SIG-M5 treated with dmso at 0.1 percent for 504 hours (cell line): ENCODE measurements at regions not wholly inside any gene's neighbourhood (a gene's known extent, or its start where the extent isn't known, plus 50 kb on each side); places are given as distances from the start of the nearest gene placed in this dataset.
A peak's percentile ranks its signal among the peaks of the same experiment; 100 is the strongest.

ENCODE experiments used
- DNase-seq: peaks from one replicate; lab custom pipeline; 2025; ENCODE audit not compliant: unreplicated experiment; lab: John Stamatoyannopoulos, UW

GRCh38 chr5:97542469-97542868 is 359.4 kb upstream of the RIOK2 start:
- DNase-seq: no peak

DNA sequence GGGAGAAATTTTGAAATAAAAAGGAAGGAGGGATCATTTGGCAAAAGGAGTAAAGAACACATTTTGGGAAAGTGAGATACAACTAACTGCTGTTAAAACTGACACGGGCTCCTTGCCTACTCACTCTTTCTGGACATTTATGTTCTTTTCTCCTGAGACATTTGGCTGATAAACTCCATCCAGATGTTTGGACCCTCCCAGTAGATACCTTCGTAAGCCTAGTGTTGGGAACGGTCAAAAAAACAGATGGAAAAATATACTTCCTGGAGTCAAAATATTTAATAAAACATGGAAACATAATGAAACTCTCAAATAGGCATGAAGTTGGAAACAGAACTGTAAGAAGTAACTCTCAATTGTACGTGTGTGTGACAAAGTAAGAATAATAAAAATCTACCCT is 360.1 kb upstream of the RIOK2 start:
- no peak for DNase-seq

- no peak for DNase-seq
These were observed 361.2 kb upstream of the RIOK2 start for GRCh38 chr5:97544240-97544639.

DNA sequence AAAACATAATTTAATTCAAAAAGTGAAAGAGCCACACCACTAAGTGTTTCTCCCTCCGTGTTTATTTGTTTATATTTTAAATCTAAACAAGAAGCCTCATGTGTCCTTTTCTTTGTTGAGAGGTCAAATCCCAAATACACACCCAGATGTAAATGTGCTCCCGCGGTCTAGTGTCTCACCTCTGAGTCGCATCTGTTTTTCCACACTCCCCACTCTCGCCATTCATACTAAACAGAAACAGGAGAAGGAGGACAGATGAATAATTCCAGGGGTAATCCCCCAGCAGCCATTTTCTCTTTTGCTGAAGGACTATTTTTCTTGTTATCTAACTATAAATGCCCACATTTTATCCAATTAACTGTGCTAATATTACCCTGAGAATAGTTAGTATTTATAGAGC is 361.6 kb upstream of the RIOK2 start:
- DNase-seq: no peak

DNA sequence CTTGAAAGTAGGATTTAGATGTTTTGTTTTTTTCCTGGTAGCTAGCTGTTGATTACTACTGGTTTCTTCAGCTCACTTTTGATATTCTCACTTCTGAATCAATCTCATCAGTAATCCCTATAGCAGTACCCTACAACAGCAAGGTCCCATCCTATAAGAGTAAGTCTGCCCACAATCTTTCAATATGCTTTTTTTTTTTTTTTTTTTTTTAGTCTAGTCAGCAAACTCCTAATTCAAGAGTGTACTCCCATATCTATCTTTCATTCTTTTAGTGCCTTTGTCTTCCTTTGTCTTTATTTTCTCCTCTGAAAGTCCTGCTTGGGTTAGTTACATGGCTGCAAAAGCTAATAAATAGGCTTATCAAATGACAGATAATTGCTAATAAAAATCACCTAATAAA is 362.4 kb upstream of the RIOK2 start:
- no peak for DNase-seq

DNA sequence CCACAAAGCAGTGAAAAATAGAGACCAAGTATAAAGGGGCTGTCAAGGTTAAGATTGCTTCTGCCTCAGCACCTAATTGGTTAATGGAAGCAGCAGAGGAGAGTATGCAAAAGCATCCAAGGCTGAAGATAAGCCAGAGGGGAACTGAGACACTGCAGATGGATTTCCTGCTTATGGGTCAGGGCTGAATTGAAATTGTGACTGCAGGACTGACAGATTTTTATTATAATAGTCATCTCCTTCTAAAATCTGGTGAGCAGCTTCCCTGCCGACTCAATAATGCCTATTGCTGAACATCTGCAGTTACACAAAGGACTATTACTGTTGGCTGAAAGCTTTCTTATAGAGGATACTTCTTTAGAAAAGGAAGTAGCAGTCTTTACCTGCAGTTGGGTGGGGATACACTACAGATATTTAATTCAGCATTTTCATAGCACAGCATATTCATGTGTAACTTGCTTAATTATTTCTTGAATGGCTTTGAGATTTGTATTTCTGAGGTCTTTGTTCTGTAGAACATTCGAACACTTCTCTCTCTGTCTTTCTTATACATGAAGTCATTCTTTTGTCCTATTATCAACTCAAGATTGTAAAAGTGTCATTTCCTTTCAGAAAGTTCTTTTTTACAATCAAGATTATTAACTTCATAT is 363.0 kb upstream of the RIOK2 start:
- DNase-seq: no peak

- no peak for DNase-seq
These were observed 364.4 kb upstream of the RIOK2 start for GRCh38 chr5:97547430-97547829.

GRCh38 chr5:97547999-97548738 is 365.1 kb upstream of the RIOK2 start:
- peak; percentile 46 for DNase-seq

- DNase-seq: no peak
These were observed 365.7 kb upstream of the RIOK2 start for GRCh38 chr5:97548739-97549080.

GRCh38 chr5:97549496-97549895 is 366.4 kb upstream of the RIOK2 start:
- no peak for DNase-seq

- DNase-seq: no peak
These were observed 367.1 kb upstream of the RIOK2 start for GRCh38 chr5:97550164-97550563.

- DNase-seq: no peak
These were observed 367.8 kb upstream of the RIOK2 start for GRCh38 chr5:97550818-97551217.

DNA sequence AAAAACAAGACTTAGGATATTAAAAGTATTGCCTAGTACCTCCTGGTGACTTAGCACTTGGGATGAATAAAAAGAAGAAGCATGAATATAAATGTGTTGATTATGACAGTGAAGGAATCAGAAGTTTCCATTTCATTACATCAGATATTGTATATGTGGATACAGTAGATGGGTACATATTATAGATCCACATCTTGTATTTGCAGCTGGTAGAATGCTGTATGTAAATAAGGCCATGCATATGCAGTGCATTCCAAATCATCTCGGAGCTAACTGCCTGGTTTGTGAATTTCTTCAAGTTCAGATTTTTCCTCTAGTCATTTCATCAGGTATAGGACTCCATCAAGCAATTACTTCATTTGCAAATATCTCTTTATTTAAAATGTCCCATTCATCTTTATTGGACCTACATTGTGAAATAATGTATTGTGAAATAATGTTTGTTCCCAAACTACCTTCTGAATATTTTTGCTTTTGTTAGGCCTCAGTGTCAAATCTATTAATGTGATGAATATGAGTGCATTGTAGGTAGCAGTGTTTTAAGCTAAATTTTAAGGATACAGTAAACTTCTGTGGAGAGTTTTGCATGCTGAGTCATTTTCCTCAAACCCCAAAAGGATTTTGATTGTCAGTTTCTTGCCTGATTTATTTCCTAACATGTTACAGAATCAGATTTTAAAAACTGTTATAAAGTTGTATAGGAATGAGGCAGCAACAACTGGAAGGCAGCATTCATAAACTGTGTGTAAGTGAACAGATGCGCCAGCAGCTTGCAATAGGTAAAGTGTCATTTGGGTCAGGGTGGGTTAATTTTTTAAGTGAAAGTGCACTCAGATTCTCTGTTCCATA is 370.8 kb upstream of the RIOK2 start:
- DNase-seq: no peak

DNA sequence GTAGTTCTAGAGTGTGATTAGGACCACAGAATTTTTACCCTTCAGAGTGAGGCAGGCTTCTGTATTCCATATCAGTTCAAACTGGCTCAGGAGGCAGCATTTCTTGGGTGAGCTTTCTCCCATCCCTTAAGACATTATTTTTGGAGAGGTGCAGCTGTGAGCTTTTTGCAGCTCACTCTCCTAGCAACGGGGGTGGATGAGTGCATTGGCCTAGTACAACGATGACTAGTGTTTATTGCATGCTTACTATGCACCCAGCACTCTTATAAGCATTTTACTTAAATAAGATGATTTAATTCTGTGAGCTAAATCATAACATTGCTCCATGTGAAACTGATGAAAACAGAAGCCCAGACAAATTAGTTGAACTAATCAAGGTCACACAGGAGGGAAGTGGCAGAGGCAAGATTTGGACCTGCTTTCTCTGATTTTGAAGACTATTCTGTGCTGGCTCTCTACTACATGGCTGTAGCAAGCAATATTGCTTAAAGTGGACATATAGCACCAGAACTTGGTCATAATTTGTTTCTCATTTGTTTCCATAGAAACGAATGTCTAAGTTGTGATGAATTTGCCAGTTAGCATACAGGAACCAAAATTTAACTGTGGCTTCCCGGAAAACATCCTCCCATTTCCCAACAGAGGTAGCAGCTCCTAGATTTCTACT is 372.1 kb upstream of the RIOK2 start:
- DNase-seq: no peak

GRCh38 chr5:97555644-97555981 is 372.6 kb upstream of the RIOK2 start:
- no peak for DNase-seq

GRCh38 chr5:97559827-97560598 is 377.0 kb upstream of the RIOK2 start:
- DNase-seq: no peak

DNA sequence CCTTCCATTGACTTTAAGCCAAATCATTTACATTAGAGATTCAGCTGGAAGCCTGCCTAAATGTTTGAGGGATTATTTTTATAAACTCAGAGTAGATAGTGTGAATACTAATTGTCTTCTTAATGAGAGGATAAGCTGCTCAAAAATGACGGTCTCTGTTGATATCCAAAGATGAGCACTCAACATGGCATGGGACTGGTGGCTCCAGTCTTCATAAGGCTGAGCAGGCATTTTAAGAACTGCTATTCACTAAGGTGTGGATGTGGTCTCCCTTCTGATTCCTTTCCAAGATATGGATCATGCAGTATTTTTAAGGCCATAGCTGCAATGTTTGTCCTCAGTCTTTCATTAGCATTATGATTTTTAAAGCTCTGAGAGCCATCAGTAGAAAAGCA is 377.5 kb upstream of the RIOK2 start:
- DNase-seq: no peak

DNA sequence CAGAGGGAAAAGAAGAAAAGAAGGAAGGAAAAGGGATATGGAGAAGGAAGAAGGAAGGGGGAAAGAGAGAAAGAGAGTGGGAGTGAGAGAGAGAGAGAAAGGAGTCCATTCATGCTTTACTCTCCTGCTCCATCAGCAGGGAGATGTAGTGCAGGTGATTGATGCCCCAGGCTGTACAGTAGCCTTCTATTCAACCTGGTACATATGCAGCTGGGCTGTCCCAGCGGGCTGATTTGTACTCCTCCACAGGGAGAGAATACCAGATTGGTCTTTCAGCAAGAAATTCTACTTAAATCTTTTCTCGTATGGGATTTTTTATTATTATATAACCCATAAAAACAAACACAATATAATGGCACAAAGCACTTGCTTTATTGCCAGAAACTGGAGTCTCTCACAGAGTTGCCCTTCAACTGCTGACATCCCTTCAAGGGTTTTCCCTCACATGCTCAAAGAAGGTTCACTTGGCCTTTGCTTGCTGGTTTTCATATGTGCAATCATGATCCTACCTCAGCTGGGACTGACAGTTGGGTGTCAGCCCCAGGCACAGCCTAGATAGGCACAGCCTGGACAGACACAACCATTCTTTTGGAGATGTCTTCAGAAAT is 380.1 kb upstream of the RIOK2 start:
- DNase-seq: no peak

- DNase-seq: no peak
These were observed 385.3 kb upstream of the RIOK2 start for GRCh38 chr5:97568382-97568781.

DNA sequence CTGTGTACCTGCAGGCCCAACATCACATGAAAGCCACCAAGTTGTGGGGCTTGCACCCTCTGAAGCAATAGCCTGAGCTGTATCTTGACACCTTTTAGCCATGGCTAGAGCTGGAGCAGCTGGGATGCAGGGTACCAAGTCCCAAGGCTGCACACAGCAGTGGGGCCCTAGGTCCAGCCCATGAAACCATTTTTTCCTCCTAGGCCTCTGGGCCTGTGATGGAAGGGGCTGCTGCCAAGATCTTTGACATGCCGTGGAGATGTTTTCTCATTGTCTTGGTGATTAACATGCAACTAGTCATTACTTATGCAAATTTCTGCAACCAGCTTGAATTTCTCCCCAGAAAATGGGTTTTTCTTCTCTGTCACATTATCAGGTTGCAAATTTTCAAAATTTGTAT is 387.2 kb upstream of the RIOK2 start:
- DNase-seq: no peak

- no peak for DNase-seq
These were observed 392.3 kb upstream of the RIOK2 start for GRCh38 chr5:97575322-97575721.
